PC-3 (cell line): ENCODE measurements at regions not wholly inside any gene's neighbourhood (a gene's known extent, or its start where the extent isn't known, plus 50 kb on each side); places are given as distances from the start of the nearest gene placed in this dataset.

ENCODE experiments used
- CTCF ChIP-seq: fragments of 300-600 bp; sonication (generic); conservative IDR thresholded peaks from 2 replicates; pipeline ENCODE4 v1.5.1; 2017; ENCODE audit warnings: antibody characterized with exemption, low read depth, mild to moderate bottlenecking, low read length
- EZH2 ChIP-seq: fragments of 300-600 bp; sonication (generic); IDR thresholded peaks from one replicate; pipeline ENCODE4 v1.6.1; 2017; ENCODE audit warnings: antibody characterized with exemption, mild to moderate bottlenecking, low read length; ENCODE audit not compliant: unreplicated experiment
- EZH2phosphoT487 ChIP-seq: fragments of 300-600 bp; sonication (generic); IDR thresholded peaks from 2 replicates; pipeline ENCODE4 v1.6.1; 2018; ENCODE audit warnings: mild to moderate bottlenecking, antibody characterized with exemption, low read length, borderline replicate concordance

- TF ChIP-seq CTCF, result no peak
- TF ChIP-seq EZH2, result no peak
- TF ChIP-seq EZH2phosphoT487, result no peak
Measured at GRCh38 chr5:85337435-85337834, 952.8 kb upstream of the EDIL3 start.
